ENCODE measurements at regions not wholly inside any gene's neighbourhood (a gene's known extent, or its start where the extent isn't known, plus 50 kb on each side); places are given as distances from the start of the nearest gene placed in this dataset.

GRCh38 chr1:38111589-38111988 is 65.0 kb upstream of the POU3F1 start:
- no peak for DNase-seq (ENCODE audit: low spot score)

DNA sequence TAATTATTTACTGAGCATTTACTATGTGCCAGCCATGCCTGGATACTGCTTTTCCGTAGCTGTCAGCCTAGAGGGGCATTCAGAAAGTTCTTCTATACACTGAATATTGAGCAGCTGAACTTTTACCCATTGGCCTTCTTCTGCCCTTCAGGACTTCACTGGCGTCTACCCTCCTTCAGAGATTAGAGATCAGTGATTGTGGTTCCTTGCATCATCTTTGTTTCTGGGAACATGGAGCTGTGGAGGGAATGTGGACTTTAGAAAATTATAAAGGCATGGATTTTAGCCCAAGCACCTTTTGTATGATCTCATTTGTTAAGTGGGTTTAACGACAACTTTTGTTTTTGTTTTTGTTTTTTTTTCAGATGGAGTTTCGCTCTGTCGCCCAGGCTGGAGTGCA is 58.7 kb upstream of the POU3F1 start:
- DNase-seq (ENCODE audit: low spot score), result no peak

DNA sequence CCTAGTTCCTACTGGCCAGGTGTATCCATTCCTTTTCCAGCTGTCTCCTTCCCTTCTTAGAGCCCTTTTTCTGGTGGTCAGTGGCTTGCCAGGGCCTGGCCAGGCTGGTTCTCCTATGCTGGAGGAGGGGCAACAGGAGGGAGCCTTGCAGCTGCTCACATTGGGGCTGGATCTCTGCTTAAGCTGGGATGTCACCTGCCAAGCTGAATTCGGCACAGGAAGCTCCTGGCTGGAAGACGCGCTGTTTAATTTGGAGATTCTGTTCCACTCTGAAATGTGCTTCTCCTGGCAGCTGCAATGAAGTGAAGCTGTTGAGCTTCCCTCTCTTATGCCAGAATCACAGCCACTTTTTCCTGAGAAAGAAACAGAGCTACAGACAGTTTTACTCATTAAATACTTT is 56.0 kb upstream of the POU3F1 start:
- no peak for DNase-seq (ENCODE audit: low spot score)

DNA sequence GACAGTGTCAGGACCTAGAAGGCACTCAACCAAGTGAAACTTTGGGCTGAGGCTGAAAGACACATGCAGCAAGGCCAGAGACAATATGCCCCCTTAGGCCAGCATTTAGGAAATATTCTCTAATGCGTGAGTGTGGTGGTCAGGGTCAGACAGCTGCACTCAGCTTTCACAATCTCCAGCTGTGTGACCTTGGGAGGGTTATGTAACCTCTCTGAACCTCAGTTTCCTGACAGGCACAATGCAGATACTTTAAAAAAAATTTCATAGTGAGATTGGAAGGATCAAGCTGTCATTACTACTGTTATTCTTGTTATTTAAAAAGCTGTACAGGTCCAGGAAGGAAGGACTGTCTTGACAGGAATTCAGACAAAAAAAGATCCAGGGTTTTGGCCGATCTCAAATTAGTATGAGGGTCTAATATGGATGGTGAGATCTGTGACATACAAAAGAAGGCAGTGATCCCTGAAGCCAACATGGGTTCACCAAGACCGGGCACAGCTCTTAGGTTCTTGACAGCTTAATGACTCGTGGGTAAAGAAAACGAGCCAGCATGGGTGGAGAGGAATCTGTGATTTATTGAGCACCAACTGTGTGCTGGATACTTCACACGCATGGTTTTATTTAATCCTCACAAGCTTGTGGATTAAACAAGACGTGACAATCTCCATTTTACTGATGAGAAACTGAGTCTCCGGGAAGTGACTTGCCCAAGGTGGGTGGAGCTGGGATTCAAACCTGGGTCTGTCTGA is 54.6 kb upstream of the POU3F1 start:
- DNase-seq (ENCODE audit: low spot score), result no peak

DNA sequence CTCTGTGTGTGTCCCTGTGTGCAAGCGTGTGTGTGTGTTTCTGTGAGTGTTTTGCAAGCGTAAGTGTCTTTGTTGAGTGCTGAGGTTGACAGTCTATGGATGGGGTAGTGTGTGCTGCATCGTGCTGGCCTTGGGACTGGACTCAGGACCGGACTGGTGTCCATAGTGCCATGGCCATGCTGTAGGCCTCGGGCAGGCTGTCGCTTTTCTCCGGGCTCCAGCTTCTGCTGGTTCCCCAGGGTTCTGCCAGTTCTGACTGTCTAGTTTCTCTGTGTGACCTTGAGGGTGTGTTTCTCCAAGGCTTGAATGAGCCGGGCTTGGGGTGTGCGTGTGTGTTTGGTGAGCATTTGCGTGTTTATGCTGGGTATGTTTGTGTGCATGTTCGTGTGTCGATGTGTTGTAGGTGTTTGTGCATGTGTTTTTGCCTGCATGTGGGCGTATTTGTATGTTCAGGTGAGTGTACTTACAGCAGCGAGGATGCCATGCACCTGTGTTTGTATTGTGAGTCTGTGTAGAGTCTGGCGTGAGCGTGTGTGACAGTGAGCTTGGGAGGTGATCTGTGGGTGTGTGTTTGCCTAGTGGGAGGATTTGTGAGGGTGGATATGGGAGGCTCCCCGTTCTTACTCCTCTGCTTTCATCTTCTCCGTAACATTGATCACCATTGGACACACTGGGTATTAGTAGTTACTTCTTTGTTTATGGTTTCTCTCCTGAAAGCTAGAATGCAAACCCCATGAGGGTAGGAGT is 51.7 kb upstream of the POU3F1 start:
- DNase-seq (ENCODE audit: low spot score), result no peak

DNA sequence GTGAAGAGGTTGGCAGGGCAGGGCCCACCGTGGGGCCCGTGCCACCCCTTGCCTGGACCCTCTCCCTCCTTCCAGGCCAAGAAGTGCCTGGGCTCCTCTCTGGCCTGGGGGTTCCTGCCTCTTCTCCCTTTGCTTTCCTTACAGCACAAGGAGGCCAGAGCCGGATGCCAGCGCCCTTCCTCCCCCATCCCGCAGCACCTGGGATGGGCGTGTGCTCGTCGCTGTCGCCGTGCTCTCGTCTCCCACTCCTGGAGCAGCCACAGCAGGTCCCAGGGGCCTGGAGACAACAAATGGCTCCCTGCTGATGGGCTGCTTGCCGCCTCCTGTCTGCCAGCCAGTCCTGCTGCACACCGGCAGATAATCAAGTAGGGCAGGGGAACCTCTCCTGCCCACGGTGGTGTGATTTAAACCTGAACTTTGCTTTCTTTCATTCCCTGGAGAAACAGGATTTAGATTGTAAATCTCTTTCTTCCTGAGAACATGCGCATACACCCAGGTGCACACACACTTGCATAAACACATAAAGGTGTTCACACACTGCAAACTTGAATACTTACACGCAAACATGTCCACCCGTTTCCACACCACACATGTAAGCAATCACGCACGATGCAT is 50.8 kb upstream of the POU3F1 start:
- DNase-seq (ENCODE audit: low spot score), result no peak

All from AG08396 (cell line).